Panc1 (cell line): ENCODE measurements at regions not wholly inside any gene's neighbourhood (a gene's known extent, or its start where the extent isn't known, plus 50 kb on each side); places are given as distances from the start of the nearest gene placed in this dataset.

Experiments used
- ATAC-seq: fragments of 200-7000 bp; cut with Tn5 transposase; 2 replicates; pipeline ENCODE4 v1.9.1; 2020; ENCODE audit warnings: mild to moderate bottlenecking, moderate library complexity
- BruUV-seq: library from RNA; stranded (reverse); fragments of 400-500 nt; replicated peaks from 2 replicates; lab custom pipeline; 2021; lab: Mats Ljungman, UMichigan
- CTCF ChIA-PET: fragments of 300-600 bp; sonication (Branson Sonifier 250); formaldehyde crosslinking; loops from one replicate; lab custom pipeline; 2022; ENCODE audit warnings: antibody characterized with exemption; lab: Charles Lee
- POLR2A ChIA-PET: fragments of 300-600 bp; sonication (Branson Sonifier 250); formaldehyde crosslinking; loops from one replicate; lab custom pipeline; 2022; ENCODE audit warnings: antibody characterized with exemption; lab: Charles Lee
- DNase-seq: peaks from one replicate; pipeline ENCODE4 v3.0.0-alpha.2; 2010; ENCODE audit warnings: low read depth, low spot score
- H3K27ac ChIP-seq: 2 replicates; pipeline ENCODE4 v1.5.1; 2011; ENCODE audit warnings: mild to moderate bottlenecking, low read length, inconsistent platforms
- H3K27me3 ChIP-seq: fragments of 200-500 bp; sonication (Bioruptor generic); 2 replicates; pipeline ENCODE4 v1.6.0; 2014; ENCODE audit warnings: low read length, inconsistent platforms; ENCODE audit not compliant: control insufficient read depth, insufficient read depth
- H3K36me3 ChIP-seq: fragments of 200-500 bp; sonication (Bioruptor generic); 2 replicates; pipeline ENCODE4 v1.5.1; 2014; ENCODE audit warnings: inconsistent platforms, mild to moderate bottlenecking, low read length, moderate library complexity; ENCODE audit not compliant: control insufficient read depth, insufficient read depth
- H3K4me1 ChIP-seq: 2 replicates; pipeline ENCODE4 v1.5.1; 2011; ENCODE audit warnings: inconsistent platforms, mild to moderate bottlenecking, low read length, moderate library complexity; ENCODE audit not compliant: control insufficient read depth, insufficient read depth
- H3K4me3 ChIP-seq, 2 experiments: 2 replicates each; pipeline ENCODE4 v1.5.1; 2011 to 2012; ENCODE audit warnings: low read depth in 2 of 2, low read length in 2 of 2, mild to moderate bottlenecking in 2 of 2, inconsistent platforms in 1 of 2, moderate library complexity in 1 of 2
- H3K9me3 ChIP-seq: fragments of 200-500 bp; sonication (Bioruptor generic); 2 replicates; pipeline ENCODE4 v1.5.1; 2014; ENCODE audit warnings: low read depth, mild to moderate bottlenecking, inconsistent platforms, low read length, moderate library complexity; ENCODE audit not compliant: control insufficient read depth, insufficient read depth
- CTCF ChIP-seq: fragments of 450-650 bp; IDR thresholded peaks from 2 replicates; pipeline ENCODE4 v1.5.1; 2017; ENCODE audit warnings: mild to moderate bottlenecking
- POLR2AphosphoS5 ChIP-seq: IDR thresholded peaks from 2 replicates; pipeline ENCODE4 v1.6.1; 2012; ENCODE audit warnings: mild to moderate bottlenecking, low read depth, low read length, moderate library complexity
- REST ChIP-seq, 2 experiments: IDR thresholded peaks; 2 replicates each; pipeline ENCODE4 v1.6.1; 2011 to 2012; ENCODE audit warnings: low read depth in 2 of 2, control low read depth in 1 of 2, low read length in 1 of 2, mild to moderate bottlenecking in 1 of 2, moderate library complexity in 1 of 2; ENCODE audit not compliant: insufficient read depth in 1 of 2
- SIN3A ChIP-seq: IDR thresholded peaks from 2 replicates; pipeline ENCODE4 v1.6.1; 2012; ENCODE audit warnings: low read depth, mild to moderate bottlenecking, low read length, moderate library complexity, borderline replicate concordance; ENCODE audit not compliant: insufficient read depth
- TCF7L2 ChIP-seq: IDR thresholded peaks from 2 replicates; pipeline ENCODE4 v1.6.1; 2011; ENCODE audit warnings: mild to moderate bottlenecking, low read depth, low read length, inconsistent platforms
- in situ Hi-C: cut with HindIII; loops from 2 replicates; pipeline ENCODE4 v1.10.0; 2016; ENCODE audit warnings: low sequenced_read_pairs, low pct_unique_long_range_greater_than_20kb
- intact Hi-C: fragments of 100-400 bp; cut with micrococcal nuclease; formaldehyde crosslinking; loops from one replicate; pipeline ENCODE4 v1.10.0; 2022; ENCODE audit not compliant: unreplicated experiment

DNA sequence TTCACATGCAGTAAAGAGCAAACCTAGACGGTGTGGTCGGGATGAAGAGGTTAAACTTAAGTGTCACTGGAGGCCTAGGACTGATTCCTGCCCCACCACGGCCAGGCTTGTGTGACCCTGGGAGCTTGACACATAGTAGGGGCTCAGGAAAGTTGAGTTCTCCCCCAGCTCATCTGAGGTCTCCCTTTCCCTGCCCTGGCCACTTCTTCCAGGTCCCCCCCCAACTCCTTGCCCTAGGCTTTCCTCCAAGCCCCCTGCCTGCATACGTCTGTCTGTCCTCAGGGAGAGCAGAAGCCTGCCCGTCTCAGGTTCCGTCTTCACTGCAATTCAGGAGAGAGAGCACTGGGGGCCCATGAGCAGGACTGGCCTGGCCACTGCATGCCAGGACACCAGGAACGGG lies 225.8 kb downstream of the PTPRU start:
- H3K4me1 ChIP-seq = no peaks in the 10 kb centered on the region
- TF ChIP-seq CTCF (no peak), TCF7L2 (no peak), REST (IDR thresholded peaks at IDR 0.05; ENCODE audit: insufficient read depth in 1 of 2, low read depth in 2 of 2, low read length in 1 of 2) (no peak), POLR2AphosphoS5 (no peak), SIN3A (no peak)
- no peak overlapping the region for H3K4me3 ChIP-seq
- intact Hi-C loops = no loop called here
- POLR2A ChIA-PET = no interaction called here
- no peaks in the 10 kb centered on the region for H3K36me3 ChIP-seq
- CTCF ChIA-PET = no interaction called here
- no TSS peak for BruUV-seq
- no peak overlapping the region for H3K27ac ChIP-seq
- DNase-seq (no peak), ATAC-seq (no peak)
- in situ Hi-C loops = no loop called here
- H3K9me3 ChIP-seq = no peaks in the 10 kb centered on the region
- no peaks in the 10 kb centered on the region for H3K27me3 ChIP-seq

DNA sequence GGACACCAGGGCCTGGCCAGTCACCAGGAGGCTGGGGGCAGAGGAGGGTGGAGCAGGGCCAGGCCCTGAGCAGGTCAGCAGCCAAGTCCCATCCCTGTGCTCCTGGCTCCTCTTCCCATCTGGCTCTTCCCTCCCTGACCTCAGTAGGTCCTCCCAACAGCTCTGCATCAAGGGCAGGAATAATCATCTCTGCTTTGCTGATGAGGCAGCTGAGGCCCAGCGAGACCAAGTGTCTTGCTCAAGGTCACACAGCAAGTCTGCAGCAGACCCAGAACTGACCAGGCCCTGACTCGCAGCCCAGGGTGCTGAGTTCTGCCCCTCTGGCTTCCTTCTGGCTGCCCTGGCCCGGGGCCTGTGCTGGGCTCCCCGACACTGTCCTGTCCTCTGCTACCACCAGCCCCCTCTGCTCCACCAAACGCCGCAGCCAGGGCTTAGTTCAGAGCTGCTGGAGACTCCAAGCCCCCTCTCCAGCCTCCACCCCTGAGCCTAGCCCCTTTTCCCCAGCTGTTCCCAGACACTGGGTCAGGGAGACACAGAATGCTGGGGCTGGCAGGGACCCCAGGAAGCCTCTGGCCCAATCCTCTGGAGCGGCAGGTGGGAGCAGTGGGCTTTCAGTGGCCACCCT lies 224.9 kb downstream of the PTPRU start:
- Histone ChIP-seq H3K27ac (no peak overlapping the region), H3K9me3 (no peaks in the 10 kb centered on the region), H3K4me1 (no peaks in the 10 kb centered on the region), H3K4me3 (no peak overlapping the region), H3K27me3 (no peaks in the 10 kb centered on the region), H3K36me3 (no peaks in the 10 kb centered on the region)
- no TSS peak for BruUV-seq
- intact Hi-C loops (no loop called here), in situ Hi-C loops (no loop called here)
- CTCF ChIA-PET = no interaction called here
- no peak for DNase-seq
- POLR2A ChIA-PET = no interaction called here
- TF ChIP-seq POLR2AphosphoS5 (no peak), SIN3A (no peak), CTCF (no peak)
- ATAC-seq = 0 out of 2 replicates have a peak, but pooled peaks have one; percentile 12
